ENCODE measurements at regions not wholly inside any gene's neighbourhood (a gene's known extent, or its start where the extent isn't known, plus 50 kb on each side); places are given as distances from the start of the nearest gene placed in this dataset.
A peak's percentile ranks its signal among the peaks of the same experiment; 100 is the strongest.

DNA sequence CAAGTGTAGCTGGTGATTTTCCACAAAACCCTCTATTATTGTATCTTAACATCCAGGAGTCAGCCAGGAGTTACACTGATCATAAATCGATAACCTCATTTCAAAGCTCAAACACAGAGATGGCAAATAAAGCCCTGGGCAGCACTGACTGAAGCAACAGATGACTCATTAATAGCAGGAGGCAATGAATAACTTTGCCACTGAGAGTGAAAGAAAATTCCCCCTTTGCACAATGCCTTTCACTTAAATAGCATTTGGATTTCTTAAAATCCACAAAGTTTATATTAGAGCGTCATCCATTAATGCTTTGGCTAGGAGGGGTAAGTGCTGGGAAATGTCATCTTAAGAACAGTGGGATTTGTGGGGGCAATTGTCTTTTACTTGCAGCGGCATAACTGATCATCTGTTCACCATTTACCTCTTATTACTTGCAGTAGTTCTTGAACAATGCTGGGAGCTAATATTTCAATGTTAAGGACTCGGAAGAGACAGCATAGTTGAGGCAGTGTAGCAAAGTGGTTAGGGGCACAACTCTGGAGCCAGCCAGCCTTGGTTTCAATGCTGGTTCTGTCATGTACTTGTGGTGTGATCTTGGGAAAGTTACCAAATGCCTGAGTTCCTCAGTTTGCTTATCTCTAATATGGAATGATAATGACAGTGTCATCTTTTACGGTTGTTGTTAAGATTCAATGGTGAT is 630.4 kb upstream of the TBL1XR1 start (continued):
- no peak for TF ChIP-seq ZKSCAN5 (CRISPR knock-in tag; IDR thresholded peaks at IDR 0.05)
- TF ChIP-seq HNF4A (CRISPR knock-in tag; IDR thresholded peaks at IDR 0.05), result peak; percentile 80
- no peak for TF ChIP-seq ZNF143 (CRISPR knock-in tag; IDR thresholded peaks at IDR 0.05)
- no peak for TF ChIP-seq NRL (CRISPR knock-in tag; IDR thresholded peaks at IDR 0.05; ENCODE audit: borderline replicate concordance)
- TF ChIP-seq FOSL2 (CRISPR knock-in tag; IDR thresholded peaks at IDR 0.05), result peak; percentile 99
- TF ChIP-seq CENPT (CRISPR knock-in tag; IDR thresholded peaks at IDR 0.05; ENCODE audit: low read depth), result no peak
- TF ChIP-seq CENPX (CRISPR knock-in tag; IDR thresholded peaks at IDR 0.05), result no peak
- no peak for TF ChIP-seq MEIS1 (CRISPR knock-in tag; IDR thresholded peaks at IDR 0.05; ENCODE audit: borderline replicate concordance)
- TF ChIP-seq, protein P1, sequence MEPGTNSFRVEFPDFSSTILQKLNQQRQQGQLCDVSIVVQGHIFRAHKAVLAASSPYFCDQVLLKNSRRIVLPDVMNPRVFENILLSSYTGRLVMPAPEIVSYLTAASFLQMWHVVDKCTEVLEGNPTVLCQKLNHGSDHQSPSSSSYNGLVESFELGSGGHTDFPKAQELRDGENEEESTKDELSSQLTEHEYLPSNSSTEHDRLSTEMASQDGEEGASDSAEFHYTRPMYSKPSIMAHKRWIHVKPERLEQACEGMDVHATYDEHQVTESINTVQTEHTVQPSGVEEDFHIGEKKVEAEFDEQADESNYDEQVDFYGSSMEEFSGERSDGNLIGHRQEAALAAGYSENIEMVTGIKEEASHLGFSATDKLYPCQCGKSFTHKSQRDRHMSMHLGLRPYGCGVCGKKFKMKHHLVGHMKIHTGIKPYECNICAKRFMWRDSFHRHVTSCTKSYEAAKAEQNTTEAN (CRISPR knock-in tag; conservative IDR thresholded peaks at IDR 0.05), result peak; percentile 22; the same call in 1 of the 2 replicates
- no peak for TF ChIP-seq ZNF484 (CRISPR knock-in tag; IDR thresholded peaks at IDR 0.05; ENCODE audit: borderline replicate concordance, low read depth)
- TF ChIP-seq U2AF2 (IDR thresholded peaks at IDR 0.05; ENCODE audit: low read depth, low read length), result no peak
- TF ChIP-seq HMG20A (CRISPR knock-in tag; IDR thresholded peaks at IDR 0.05; ENCODE audit: borderline replicate concordance), result peak; percentile 86; the same call in 1 of the 2 replicates
- peak; percentile 55; the same call in 1 of the 2 replicates for TF ChIP-seq KAT8 (CRISPR knock-in tag; IDR thresholded peaks at IDR 0.05)
- TF ChIP-seq ZMYM3 (CRISPR knock-in tag; IDR thresholded peaks at IDR 0.05), result peak; percentile 81; the same call in 1 of the 2 replicates
- no peak for TF ChIP-seq GFI1 (CRISPR knock-in tag; IDR thresholded peaks at IDR 0.05; ENCODE audit: borderline replicate concordance)
- TF ChIP-seq SCMH1 (CRISPR knock-in tag; IDR thresholded peaks at IDR 0.05; ENCODE audit: borderline replicate concordance), result no peak
- TF ChIP-seq, protein P2, sequence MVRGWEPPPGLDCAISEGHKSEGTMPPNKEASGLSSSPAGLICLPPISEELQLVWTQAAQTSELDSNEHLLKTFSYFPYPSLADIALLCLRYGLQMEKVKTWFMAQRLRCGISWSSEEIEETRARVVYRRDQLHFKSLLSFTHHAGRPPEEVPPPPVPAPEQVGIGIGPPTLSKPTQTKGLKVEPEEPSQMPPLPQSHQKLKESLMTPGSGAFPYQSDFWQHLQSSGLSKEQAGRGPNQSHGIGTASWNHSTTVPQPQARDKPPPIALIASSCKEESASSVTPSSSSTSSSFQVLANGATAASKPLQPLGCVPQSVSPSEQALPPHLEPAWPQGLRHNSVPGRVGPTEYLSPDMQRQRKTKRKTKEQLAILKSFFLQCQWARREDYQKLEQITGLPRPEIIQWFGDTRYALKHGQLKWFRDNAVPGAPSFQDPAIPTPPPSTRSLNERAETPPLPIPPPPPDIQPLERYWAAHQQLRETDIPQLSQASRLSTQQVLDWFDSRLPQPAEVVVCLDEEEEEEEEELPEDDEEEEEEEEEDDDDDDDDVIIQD (CRISPR knock-in tag; IDR thresholded peaks at IDR 0.05; ENCODE audit: low read depth), result peak; percentile 71
- TF ChIP-seq ATAD3A (CRISPR knock-in tag; IDR thresholded peaks at IDR 0.05), result no peak
- TF ChIP-seq, protein P3, sequence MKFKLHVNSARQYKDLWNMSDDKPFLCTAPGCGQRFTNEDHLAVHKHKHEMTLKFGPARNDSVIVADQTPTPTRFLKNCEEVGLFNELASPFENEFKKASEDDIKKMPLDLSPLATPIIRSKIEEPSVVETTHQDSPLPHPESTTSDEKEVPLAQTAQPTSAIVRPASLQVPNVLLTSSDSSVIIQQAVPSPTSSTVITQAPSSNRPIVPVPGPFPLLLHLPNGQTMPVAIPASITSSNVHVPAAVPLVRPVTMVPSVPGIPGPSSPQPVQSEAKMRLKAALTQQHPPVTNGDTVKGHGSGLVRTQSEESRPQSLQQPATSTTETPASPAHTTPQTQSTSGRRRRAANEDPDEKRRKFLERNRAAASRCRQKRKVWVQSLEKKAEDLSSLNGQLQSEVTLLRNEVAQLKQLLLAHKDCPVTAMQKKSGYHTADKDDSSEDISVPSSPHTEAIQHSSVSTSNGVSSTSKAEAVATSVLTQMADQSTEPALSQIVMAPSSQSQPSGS (CRISPR knock-in tag; IDR thresholded peaks at IDR 0.05), result peak; percentile 76; the same call in 1 of the 2 replicates
- no peak for TF ChIP-seq REXO4 (CRISPR knock-in tag; IDR thresholded peaks at IDR 0.05; ENCODE audit: borderline replicate concordance)
- TF ChIP-seq MTA3 (CRISPR knock-in tag; IDR thresholded peaks at IDR 0.05), result no peak
- TF ChIP-seq SALL2 (CRISPR knock-in tag; IDR thresholded peaks at IDR 0.05), result 0 out of 2 replicates have a peak, but pooled peaks have one; percentile 39
- TF ChIP-seq ZNF235 (CRISPR knock-in tag; IDR thresholded peaks at IDR 0.05; ENCODE audit: borderline replicate concordance), result no peak
- TF ChIP-seq ZNF501 (CRISPR knock-in tag; IDR thresholded peaks at IDR 0.05), result no peak
- TF ChIP-seq ZNF598 (CRISPR knock-in tag; IDR thresholded peaks at IDR 0.05; ENCODE audit: borderline replicate concordance), result no peak
- TF ChIP-seq GATAD1 (CRISPR knock-in tag; IDR thresholded peaks at IDR 0.05), result 0 out of 2 replicates have a peak, but pooled peaks have one; percentile 53
- TF ChIP-seq TSC22D2 (CRISPR knock-in tag; IDR thresholded peaks at IDR 0.05; ENCODE audit: borderline replicate concordance), result no peak
- no peak for TF ChIP-seq ZNF781 (CRISPR knock-in tag; IDR thresholded peaks at IDR 0.05; ENCODE audit: borderline replicate concordance, not compliant biosample characterization)
